HG03175 (cell line): ENCODE measurements at regions not wholly inside any gene's neighbourhood (a gene's known extent, or its start where the extent isn't known, plus 50 kb on each side); places are given as distances from the start of the nearest gene placed in this dataset.
"Not testable (repeated sequence)": the region's sequence is repeated elsewhere in the genome, so short reads cannot be mapped to it uniquely, and the experiment has no call there.

Experiments
- ATAC-seq: cut with Tn5 transposase; IDR thresholded peaks from one replicate; pipeline ENCODE4 v1.9.1; 2021; ENCODE audit warnings: mild to moderate bottlenecking, moderate library complexity; ENCODE audit not compliant: unreplicated experiment

DNA sequence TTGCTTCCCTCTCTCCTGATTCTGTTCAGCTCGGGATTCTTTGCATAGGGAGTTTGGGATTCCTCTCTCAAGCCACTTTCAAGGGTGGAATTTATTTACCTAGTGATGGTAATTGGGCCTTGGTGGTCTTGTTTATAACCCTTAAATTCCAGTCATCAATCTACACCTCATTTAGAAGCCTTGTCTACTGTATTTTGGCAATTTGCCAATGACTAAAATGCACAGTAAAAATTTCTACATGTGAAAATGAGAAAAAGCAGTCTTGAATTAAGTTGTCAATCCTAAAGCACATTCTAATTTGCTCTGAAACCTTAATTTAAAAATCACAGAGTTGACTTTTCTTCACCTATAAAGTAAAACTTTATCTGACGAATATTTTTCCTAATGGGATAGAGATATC lies 749.2 kb upstream of the CRIM1 start:
- no peak for ATAC-seq

DNA sequence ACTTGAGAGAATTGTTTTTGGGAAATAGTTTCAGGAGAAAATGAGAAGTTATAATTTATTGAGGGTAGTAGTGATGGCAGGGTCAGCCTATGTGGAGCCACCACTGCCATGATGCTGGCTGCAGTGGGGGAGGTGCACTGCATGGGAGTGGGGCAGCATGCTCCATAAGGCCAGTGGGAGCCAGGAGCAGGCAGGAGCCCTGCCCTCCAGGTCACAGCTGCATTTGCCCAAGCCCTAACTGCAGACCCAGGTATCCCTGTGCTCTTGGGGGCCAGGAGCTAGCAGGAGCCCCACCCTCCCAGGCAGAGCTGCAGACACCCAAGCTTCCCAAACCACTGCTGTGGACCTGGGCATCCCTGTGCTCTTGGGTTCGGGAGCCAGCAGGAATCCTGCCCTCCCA lies 757.3 kb upstream of the CRIM1 start:
- no peak for ATAC-seq

DNA sequence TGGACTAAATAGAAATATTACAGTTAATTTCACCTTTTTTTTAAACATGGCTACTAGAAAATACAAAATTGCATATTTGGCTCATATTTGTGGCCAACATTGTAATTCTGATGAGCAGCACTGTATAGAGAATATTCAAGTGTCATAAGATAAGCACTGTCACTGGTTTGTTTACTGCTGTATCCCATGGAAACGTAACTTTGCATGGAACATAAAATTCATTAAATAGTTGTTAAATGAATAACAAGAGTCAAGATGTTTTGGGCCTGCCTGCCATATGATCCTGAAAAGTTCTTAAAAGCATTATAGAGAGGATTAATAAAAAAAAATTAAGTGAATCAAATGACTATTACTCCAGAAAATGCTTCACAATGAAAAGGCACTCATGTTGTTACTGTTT lies 763.7 kb upstream of the CRIM1 start:
- no peak for ATAC-seq

GRCh38 chr2:35585972-35586371 lies 769.6 kb upstream of the CRIM1 start:
- ATAC-seq = no peak

- no peak for ATAC-seq
These were observed 772.9 kb upstream of the CRIM1 start for GRCh38 chr2:35582637-35583036.

DNA sequence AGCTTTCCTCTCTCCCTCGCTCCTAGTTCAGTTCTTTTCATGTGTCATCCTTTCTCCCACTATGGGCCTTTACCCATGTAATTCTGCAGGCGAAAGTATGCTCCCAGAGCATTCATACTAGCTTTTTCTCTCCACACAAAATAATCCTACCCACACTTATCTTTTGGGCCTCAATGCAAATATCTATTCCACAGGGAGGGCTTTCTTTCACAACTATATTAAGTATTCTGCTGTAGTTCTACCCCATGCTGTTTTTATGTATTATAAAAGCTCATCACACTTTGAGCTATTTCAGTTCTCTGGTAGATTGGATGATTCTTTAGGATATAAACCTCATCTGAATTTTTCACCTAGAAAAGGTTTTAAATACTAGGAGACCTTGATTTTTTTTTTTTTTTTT lies 774.6 kb upstream of the CRIM1 start:
- no peak for ATAC-seq

GRCh38 chr2:35568574-35568973 lies 787.0 kb upstream of the CRIM1 start:
- not testable (repeated sequence) for ATAC-seq

- no peak for ATAC-seq
These were observed 793.1 kb upstream of the CRIM1 start for GRCh38 chr2:35562488-35562887.

- no peak for ATAC-seq
These were observed 807.4 kb upstream of the CRIM1 start for GRCh38 chr2:35548171-35548570.

DNA sequence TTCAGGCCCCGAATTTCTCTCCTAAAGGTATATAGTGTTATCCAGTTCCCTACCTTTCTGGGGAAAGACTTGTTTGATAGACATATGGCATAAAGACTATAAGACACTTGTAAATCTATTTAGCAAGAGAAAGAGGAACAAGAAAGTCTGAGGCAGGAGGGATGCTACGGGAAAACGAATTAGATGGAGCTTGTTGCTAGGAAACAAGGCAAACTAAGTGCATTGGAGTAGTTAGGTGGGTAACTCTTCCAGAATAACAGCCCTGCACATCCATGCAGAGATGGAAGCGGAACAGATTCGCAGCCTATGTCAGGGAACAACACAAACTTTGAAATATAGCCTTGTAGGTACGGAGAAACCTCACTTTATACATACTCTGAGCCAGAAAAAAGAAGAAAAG lies 810.3 kb upstream of the CRIM1 start:
- no peak for ATAC-seq

GRCh38 chr2:35538796-35539195 lies 816.8 kb upstream of the CRIM1 start:
- no peak for ATAC-seq

DNA sequence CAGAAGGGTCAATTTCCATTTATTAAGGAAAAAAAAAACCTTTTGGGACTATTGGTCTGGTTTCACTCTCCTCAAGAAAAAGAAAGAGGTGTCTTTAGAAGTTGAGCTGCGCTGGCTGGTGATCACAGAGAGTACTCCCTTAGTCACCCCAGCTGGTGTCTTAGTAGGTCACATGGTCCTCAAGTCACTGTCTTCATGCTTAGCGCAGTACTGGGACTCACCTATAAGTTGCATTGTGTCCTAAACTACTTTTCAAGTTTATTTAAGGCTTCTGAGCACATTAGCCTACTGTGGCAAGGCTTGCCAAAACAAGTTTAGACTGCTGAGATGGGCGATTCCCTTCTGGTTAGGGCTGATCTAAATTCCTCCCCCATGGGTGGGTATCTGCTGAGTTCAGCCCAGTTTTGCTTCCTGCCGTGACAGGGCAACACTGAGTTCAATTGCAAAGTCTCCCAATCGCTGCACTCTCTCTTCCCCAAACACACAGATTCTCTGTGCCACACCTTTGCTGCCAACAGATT lies 824.9 kb upstream of the CRIM1 start:
- no peak for ATAC-seq

DNA sequence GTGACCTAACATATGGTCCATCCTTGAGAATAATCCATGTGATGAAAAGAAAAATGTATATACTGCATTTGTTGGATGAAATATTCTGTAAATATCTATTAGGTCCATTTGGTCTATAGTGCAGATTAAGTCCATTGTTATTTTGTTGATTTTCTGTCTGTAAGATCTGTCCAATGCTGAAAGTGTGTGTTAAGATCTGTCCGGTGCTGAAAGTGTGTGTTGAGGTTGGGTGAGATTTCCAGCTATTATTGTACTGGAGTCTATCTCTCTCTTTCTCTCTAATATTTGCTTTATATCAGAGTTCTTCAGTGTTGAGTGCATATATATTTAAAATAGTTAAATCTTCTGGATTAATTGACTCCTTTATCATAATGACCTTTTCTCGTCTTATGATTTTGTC lies 828.8 kb upstream of the CRIM1 start:
- ATAC-seq = no peak

GRCh38 chr2:35522450-35522849 lies 833.1 kb upstream of the CRIM1 start:
- no peak for ATAC-seq

GRCh38 chr2:35510636-35511035 lies 844.9 kb upstream of the CRIM1 start:
- no peak for ATAC-seq

DNA sequence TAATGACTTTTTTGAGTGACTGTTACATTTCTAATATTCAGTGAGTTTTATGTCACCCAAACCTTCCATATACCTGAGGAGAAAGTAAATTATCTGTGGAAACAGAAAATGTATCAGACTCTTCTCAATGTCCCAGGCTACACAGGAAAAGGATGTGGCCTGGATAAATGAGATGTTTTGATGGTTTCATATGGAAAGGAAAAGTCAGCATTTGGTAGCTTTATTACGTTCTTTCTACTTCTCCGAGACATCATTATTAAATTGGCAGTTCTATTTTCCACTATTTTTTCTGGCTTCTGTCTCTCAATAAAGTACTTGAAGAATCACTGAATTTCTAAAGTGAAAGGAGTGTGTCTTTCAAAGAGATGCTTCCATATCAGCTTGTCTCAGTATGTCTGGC lies 847.0 kb upstream of the CRIM1 start:
- no peak for ATAC-seq

GRCh38 chr2:35504419-35504818 lies 851.2 kb upstream of the CRIM1 start:
- ATAC-seq = no peak

GRCh38 chr2:35503738-35504199 lies 851.8 kb upstream of the CRIM1 start:
- no peak for ATAC-seq

DNA sequence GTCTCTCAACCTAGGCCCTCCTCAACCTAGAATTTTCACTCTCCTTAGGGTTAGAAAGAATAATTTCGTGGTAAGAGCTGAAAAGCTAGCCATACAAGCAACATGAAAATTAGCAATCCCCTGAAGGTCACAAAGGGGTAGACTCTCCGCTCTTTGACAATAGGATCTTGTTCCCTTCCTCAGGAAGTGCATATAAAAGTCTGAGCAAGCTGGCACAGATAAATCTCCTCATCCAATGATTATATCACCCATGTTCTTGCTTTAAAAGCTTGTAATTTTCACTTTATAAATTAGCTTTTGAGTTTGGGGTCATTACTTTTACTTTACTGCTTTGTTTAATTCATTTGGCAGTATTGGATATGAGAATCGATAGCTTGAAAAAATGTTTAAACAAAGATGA lies 852.3 kb upstream of the CRIM1 start:
- no peak for ATAC-seq

GRCh38 chr2:35501076-35501475 lies 854.5 kb upstream of the CRIM1 start:
- ATAC-seq = no peak

DNA sequence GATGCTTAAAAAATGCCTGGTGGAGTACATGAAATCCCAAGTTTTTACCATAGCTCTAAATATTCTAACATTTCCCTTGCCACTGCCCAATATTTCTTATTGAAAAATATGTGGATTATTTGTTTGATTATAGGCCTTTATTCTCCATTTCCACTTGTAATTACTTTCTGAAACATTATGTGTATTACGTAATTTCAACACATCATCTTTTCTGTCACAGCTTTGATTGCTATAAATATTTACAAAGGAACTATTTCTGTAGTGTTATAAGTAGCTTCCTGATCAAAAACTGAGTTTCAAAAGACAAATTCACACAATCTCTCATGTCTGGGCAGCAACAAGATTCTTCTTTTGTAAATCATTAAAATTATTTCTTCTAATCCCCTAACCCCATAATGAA lies 859.6 kb upstream of the CRIM1 start:
- ATAC-seq = no peak

DNA sequence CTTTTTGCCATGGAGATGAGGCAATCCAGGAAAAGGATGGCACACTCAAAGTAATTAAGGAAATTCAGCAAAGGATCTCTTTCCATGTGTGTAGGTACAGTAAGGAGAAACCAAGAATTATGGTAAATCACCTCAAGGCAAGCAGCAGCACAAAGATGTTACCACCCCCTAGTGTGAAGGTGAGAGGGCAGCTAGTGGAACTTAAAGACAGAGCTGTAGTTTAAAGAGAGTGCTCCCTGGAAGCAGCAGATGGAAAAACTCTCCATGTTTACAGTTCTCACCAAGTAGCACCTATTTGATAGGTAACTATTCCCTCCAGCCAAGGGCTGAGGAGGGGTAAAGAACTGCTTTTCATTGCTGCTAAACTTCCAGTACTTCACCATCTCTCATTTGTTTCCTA lies 860.4 kb upstream of the CRIM1 start:
- ATAC-seq = no peak

DNA sequence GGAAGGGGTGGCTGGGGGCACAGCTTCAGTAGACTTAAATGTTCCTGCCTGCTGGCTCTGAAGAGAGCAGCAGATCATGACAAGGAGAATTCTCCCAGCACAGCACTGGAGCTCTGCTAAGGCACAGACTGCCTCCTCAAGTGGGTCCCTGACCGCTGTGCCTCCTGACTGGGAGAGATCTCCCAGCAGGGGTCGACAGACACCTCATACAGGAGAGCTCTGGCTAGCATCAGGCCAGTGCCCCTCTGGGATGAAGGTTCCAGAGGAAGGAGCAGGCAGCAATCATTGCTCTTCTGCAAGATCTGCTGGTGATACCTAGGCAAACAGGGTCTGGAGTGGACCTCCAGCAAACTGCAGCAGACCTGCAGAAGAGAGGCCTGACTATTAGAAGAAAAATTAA lies 877.5 kb upstream of the CRIM1 start:
- not testable (repeated sequence) for ATAC-seq

- ATAC-seq = no peak
These were observed 887.3 kb upstream of the CRIM1 start for GRCh38 chr2:35468245-35468644.
